ENCODE measurements at regions not wholly inside any gene's neighbourhood (a gene's known extent, or its start where the extent isn't known, plus 50 kb on each side); places are given as distances from the start of the nearest gene placed in this dataset.

DNA sequence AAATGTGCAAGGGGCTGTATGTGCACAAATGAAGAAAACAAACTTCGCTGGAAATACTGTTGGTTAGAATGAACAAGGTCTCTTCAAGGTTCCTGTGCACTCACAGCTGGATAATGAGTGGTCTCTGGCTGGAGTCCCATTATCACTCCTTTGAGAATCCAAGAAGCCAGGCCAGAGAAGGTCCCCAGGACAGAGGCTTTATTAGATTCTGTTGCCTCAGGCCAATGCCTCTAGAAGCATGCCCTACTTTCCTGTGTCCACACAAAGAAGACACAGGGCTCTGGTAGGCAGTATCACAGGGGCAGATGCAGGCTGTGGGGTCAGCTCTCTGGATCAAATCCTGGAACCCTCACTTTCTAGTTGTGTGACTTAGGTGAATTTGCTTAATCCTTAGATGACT lies 384.7 kb downstream of the GRIN2B start:
- TF ChIP-seq, protein P1, sequence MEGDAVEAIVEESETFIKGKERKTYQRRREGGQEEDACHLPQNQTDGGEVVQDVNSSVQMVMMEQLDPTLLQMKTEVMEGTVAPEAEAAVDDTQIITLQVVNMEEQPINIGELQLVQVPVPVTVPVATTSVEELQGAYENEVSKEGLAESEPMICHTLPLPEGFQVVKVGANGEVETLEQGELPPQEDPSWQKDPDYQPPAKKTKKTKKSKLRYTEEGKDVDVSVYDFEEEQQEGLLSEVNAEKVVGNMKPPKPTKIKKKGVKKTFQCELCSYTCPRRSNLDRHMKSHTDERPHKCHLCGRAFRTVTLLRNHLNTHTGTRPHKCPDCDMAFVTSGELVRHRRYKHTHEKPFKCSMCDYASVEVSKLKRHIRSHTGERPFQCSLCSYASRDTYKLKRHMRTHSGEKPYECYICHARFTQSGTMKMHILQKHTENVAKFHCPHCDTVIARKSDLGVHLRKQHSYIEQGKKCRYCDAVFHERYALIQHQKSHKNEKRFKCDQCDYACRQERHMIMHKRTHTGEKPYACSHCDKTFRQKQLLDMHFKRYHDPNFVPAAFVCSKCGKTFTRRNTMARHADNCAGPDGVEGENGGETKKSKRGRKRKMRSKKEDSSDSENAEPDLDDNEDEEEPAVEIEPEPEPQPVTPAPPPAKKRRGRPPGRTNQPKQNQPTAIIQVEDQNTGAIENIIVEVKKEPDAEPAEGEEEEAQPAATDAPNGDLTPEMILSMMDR (IDR thresholded peaks at IDR 0.05; ENCODE audit: low read length) = no peak
- TF ChIP-seq EZH2 (IDR thresholded peaks at IDR 0.05; ENCODE audit: borderline replicate concordance, low read length) = no peak

Data from OCI-LY1 (cell line).